Stomach (tissue), 8 donors: ENCODE measurements at regions not wholly inside any gene's neighbourhood (a gene's known extent, or its start where the extent isn't known, plus 50 kb on each side); places are given as distances from the start of the nearest gene placed in this dataset.

Experiments used
- DNase-seq, 2 donors: peaks; one replicate each; pipeline versions ENCODE4 v3.0.0 to v3.0.0-alpha.2; 2013 to 2019
- H3K27ac ChIP-seq, 5 donors: fragments of 200-600 bp in 4 of 5; sonication (generic) in 4 of 5; one replicate each; pipeline ENCODE4 v1.5.1; 2013 to 2019; ENCODE audit warnings: mild to moderate bottlenecking in 1 of 5, moderate library complexity in 1 of 5
- H3K27me3 ChIP-seq, 3 donors: fragments of 200-600 bp; sonication (generic); one replicate each; pipeline ENCODE4 v1.5.1; 2017 to 2019; ENCODE audit warnings: mixed run types in 1 of 3
- H3K36me3 ChIP-seq, 4 donors: fragments of 200-600 bp; sonication (generic); 1 replicate in 3 of 4; 2 replicates in 1 of 4; pipeline ENCODE4 v1.5.1; 2016 to 2019
- H3K4me1 ChIP-seq, 4 donors: fragments of 200-600 bp; sonication (generic); one replicate each; pipeline ENCODE4 v1.5.1; 2016 to 2019
- H3K4me3 ChIP-seq, 4 donors: fragments of 200-600 bp; sonication (generic) in 3 of 4; one replicate each; pipeline ENCODE4 v1.5.1; 2016 to 2019; ENCODE audit warnings: mild to moderate bottlenecking in 1 of 4
- H3K9me3 ChIP-seq, 4 donors: fragments of 200-600 bp; sonication (generic); one replicate each; pipeline ENCODE4 v1.5.1; 2016 to 2019
- CTCF ChIP-seq, 7 experiments: fragments of 450-650 bp in 4 of 7; fragments of 200-600 bp in 3 of 7; sonication (generic) in 3 of 7; IDR thresholded peaks; one replicate each; pipeline ENCODE4 v1.5.1; 2016 to 2019; ENCODE audit warnings: antibody characterized with exemption in 7 of 7, control low read depth in 2 of 7, mild to moderate bottlenecking in 1 of 7
- EP300 ChIP-seq: sonication (generic); formaldehyde crosslinking; IDR thresholded peaks from one replicate; pipeline ENCODE4 v1.6.1; 2017; ENCODE audit warnings: antibody characterized with exemption
- POLR2A ChIP-seq, 4 donors: fragments of 450-650 bp; IDR thresholded peaks; one replicate each; pipeline ENCODE4 v1.6.1; 2016; ENCODE audit warnings: antibody characterized with exemption in 4 of 4, control low read depth in 2 of 4, mild to moderate bottlenecking in 1 of 4, moderate library complexity in 1 of 4
- POLR2AphosphoS5 ChIP-seq, 3 donors: sonication (generic); formaldehyde crosslinking; IDR thresholded peaks; one replicate each; pipeline ENCODE4 v1.6.1; 2016; ENCODE audit warnings: antibody characterized with exemption in 3 of 3
- WGBS, 5 donors: extraction: QIAGEN DNeasy Blood & Tissue Kit in 3 of 5; methylation state at CpG; one replicate each; pipeline versions ENCODE4 v1.1.5 to v1.1.7; 2013 to 2018; 5-methylcytosine and 5-hydroxymethylcytosine counted together
- intact Hi-C: fragments of 100-400 bp; cut with DNase I; formaldehyde crosslinking; loops from one replicate; pipeline ENCODE4 v1.15.1; 2023; ENCODE audit warnings: low total_unique reads
- donor health status: healthy with polysubstance abuse.
- donor health status: Bipolar disorder and iron deficiency.
- donor health status: healthy.

GRCh38 chr14:48731260-48731659 lies 854.9 kb downstream of the RPS29 start:
- H3K4me1 ChIP-seq: no peaks in the 10 kb centered on the region
- intact Hi-C loops: no loop called here
- no peak for TF ChIP-seq POLR2A (IDR thresholded peaks at IDR 0.05)
- TF ChIP-seq EP300: no peak
- no peak for TF ChIP-seq CTCF (IDR thresholded peaks at IDR 0.05)
- TF ChIP-seq POLR2AphosphoS5 (IDR thresholded peaks at IDR 0.05): no peak
- DNase-seq: no peak
- H3K27me3 ChIP-seq: no peaks in the 10 kb centered on the region
- no peak overlapping the region for H3K4me3 ChIP-seq
- no peak overlapping the region for H3K27ac ChIP-seq
- H3K36me3 ChIP-seq: no peaks in the 10 kb centered on the region
- H3K9me3 ChIP-seq: peaks cover 0 to 14% (median 11%) of the 10 kb centered on the region in 4 donors
- 45 to 50% (median 48%) methylated on average over 2 of the region's 2 CpGs for WGBS, 5 donors

GRCh38 chr14:48726080-48726642 lies 860.0 kb downstream of the RPS29 start:
- intact Hi-C loops: no loop called here
- Histone ChIP-seq H3K4me1 (no peaks in the 10 kb centered on the region), H3K4me3 (no peak overlapping the region), H3K27me3 (no peaks in the 10 kb centered on the region), H3K27ac (no peak overlapping the region), H3K9me3 (no peaks in the 10 kb centered on the region), H3K36me3 (no peaks in the 10 kb centered on the region)
- TF ChIP-seq POLR2A (IDR thresholded peaks at IDR 0.05) (no peak), EP300 (no peak), POLR2AphosphoS5 (IDR thresholded peaks at IDR 0.05) (no peak), CTCF (IDR thresholded peaks at IDR 0.05) (no peak)
- WGBS, 5 donors: 53 to 75% (median 71%) methylated on average over 6 of the region's 6 CpGs
- no peak for DNase-seq

GRCh38 chr14:48725051-48725734 lies 861.0 kb downstream of the RPS29 start:
- H3K9me3 ChIP-seq: no peaks in the 10 kb centered on the region
- no peak overlapping the region for H3K27ac ChIP-seq
- TF ChIP-seq POLR2A (IDR thresholded peaks at IDR 0.05): no peak
- TF ChIP-seq EP300: no peak
- TF ChIP-seq CTCF (IDR thresholded peaks at IDR 0.05): no peak
- no peak for TF ChIP-seq POLR2AphosphoS5 (IDR thresholded peaks at IDR 0.05)
- WGBS, 5 donors: 74 to 89% (median 76%) methylated on average over 6 of the region's 6 CpGs
- H3K4me1 ChIP-seq: no peaks in the 10 kb centered on the region
- H3K36me3 ChIP-seq: no peaks in the 10 kb centered on the region
- no peaks in the 10 kb centered on the region for H3K27me3 ChIP-seq
- no peak for DNase-seq
- intact Hi-C loops: no loop called here
- H3K4me3 ChIP-seq: no peak overlapping the region

- 0 to 34% (median 12%) methylated on average over 1 of the region's 1 CpG for WGBS, 5 donors
- H3K36me3 ChIP-seq: no peaks in the 10 kb centered on the region
- DNase-seq: no peak
- H3K27me3 ChIP-seq: no peaks in the 10 kb centered on the region
- no peak overlapping the region for H3K27ac ChIP-seq
- H3K9me3 ChIP-seq: no peaks in the 10 kb centered on the region
- H3K4me3 ChIP-seq: no peak overlapping the region
- TF ChIP-seq EP300 (no peak), CTCF (IDR thresholded peaks at IDR 0.05) (no peak), POLR2A (IDR thresholded peaks at IDR 0.05) (no peak), POLR2AphosphoS5 (IDR thresholded peaks at IDR 0.05) (no peak)
- no peaks in the 10 kb centered on the region for H3K4me1 ChIP-seq
- intact Hi-C loops: no loop called here
Observed at GRCh38 chr14:48723841-48724495, 862.2 kb downstream of the RPS29 start.
